Caco-2 (cell line): ENCODE measurements at regions not wholly inside any gene's neighbourhood (a gene's known extent, or its start where the extent isn't known, plus 50 kb on each side); places are given as distances from the start of the nearest gene placed in this dataset.

ENCODE experiments used
- BruUV-seq: library from RNA; stranded (reverse); fragments of 400-500 nt; replicated peaks from 2 replicates; lab custom pipeline; 2021; lab: Mats Ljungman, UMichigan
- CTCF ChIA-PET: fragments of 300-600 bp; sonication (Branson Sonifier 250); formaldehyde crosslinking; loops from one replicate; lab custom pipeline; 2022; ENCODE audit warnings: antibody characterized with exemption; lab: Charles Lee
- POLR2A ChIA-PET: fragments of 300-600 bp; sonication (Branson Sonifier 250); formaldehyde crosslinking; loops from one replicate; lab custom pipeline; 2022; ENCODE audit warnings: antibody characterized with exemption; lab: Charles Lee
- DNase-seq, 2 experiments: peaks; one replicate each; pipeline versions ENCODE4 v3.0.0 to v3.0.0-alpha.2; 2020 to 2022
- H3K27me3 ChIP-seq: replicated peaks from 2 replicates; pipeline ENCODE4 v1.6.0; 2011; ENCODE audit warnings: low read length; ENCODE audit not compliant: control insufficient read depth, insufficient read depth
- H3K36me3 ChIP-seq: 2 replicates; pipeline ENCODE4 v1.5.1; 2011; ENCODE audit warnings: low read length; ENCODE audit not compliant: control insufficient read depth, insufficient read depth
- H3K4me1 ChIP-seq: fragments of 250-450 bp; sonication (Bioruptor Pico); 2 replicates; pipeline ENCODE4 v1.5.1; 2020; ENCODE audit warnings: mild to moderate bottlenecking
- H3K4me3 ChIP-seq: 2 replicates; pipeline ENCODE4 v1.5.1; 2011; ENCODE audit warnings: low read depth, mild to moderate bottlenecking, control low read depth, low read length
- H3K9me3 ChIP-seq: fragments of 250-450 bp; sonication (Bioruptor Pico); 2 replicates; pipeline ENCODE4 v1.5.1; 2020; ENCODE audit warnings: mild to moderate bottlenecking, moderate library complexity
- H3K27ac Mint-ChIP-seq: one replicate; pipeline ENCODE4 v1.8.0; 2022; ENCODE audit warnings: mixed read lengths; ENCODE audit not compliant: unreplicated experiment
- H3K27me3 Mint-ChIP-seq: one replicate; pipeline ENCODE4 v1.8.0; 2022; ENCODE audit warnings: mixed read lengths; ENCODE audit not compliant: insufficient read depth, unreplicated experiment
- H3K36me3 Mint-ChIP-seq: one replicate; pipeline ENCODE4 v1.8.0; 2022; ENCODE audit warnings: mild to moderate bottlenecking, mixed read lengths; ENCODE audit not compliant: insufficient read depth, unreplicated experiment
- H3K4me1 Mint-ChIP-seq: one replicate; pipeline ENCODE4 v1.8.0; 2022; ENCODE audit warnings: low read depth, mixed read lengths; ENCODE audit not compliant: unreplicated experiment
- H3K4me3 Mint-ChIP-seq: one replicate; pipeline ENCODE4 v1.8.0; 2022; ENCODE audit warnings: mild to moderate bottlenecking, moderate library complexity, mixed read lengths; ENCODE audit not compliant: unreplicated experiment
- H3K9me3 Mint-ChIP-seq: one replicate; pipeline ENCODE4 v1.8.0; 2022; ENCODE audit warnings: mixed read lengths; ENCODE audit not compliant: unreplicated experiment
- CTCF ChIP-seq, 2 experiments: fragments of 200-600 bp in 1 of 2; IDR thresholded peaks; 1 replicate in 1 of 2; 2 replicates in 1 of 2; pipeline versions ENCODE4 v1.5.1 to v1.8.0; 2011 to 2022; ENCODE audit warnings: antibody characterized with exemption in 1 of 2, control low read depth in 1 of 2, inconsistent platforms in 1 of 2, low read depth in 1 of 2, low read length in 1 of 2, mild to moderate bottlenecking in 1 of 2, moderate library complexity in 1 of 2; ENCODE audit not compliant: insufficient read depth in 1 of 2, severe bottlenecking in 1 of 2, unreplicated experiment in 1 of 2
- intact Hi-C: fragments of 100-400 bp; cut with micrococcal nuclease; formaldehyde crosslinking; loops from one replicate; pipeline ENCODE4 v1.10.0; 2022; ENCODE audit not compliant: unreplicated experiment

GRCh38 chr18:78107363-78107762 is 857.7 kb downstream of the GALR1 start:
- Histone ChIP-seq H3K4me1 (no peaks in the 10 kb centered on the region), H3K27me3 (no peaks in the 10 kb centered on the region), H3K4me3 (no peak overlapping the region), H3K36me3 (no peaks in the 10 kb centered on the region), H3K9me3 (no peaks in the 10 kb centered on the region)
- ChIA-PET POLR2A (no interaction called here), CTCF (no interaction called here)
- Mint-ChIP-seq H3K36me3 (no peaks in the 10 kb centered on the region), H3K9me3 (no peaks in the 10 kb centered on the region), H3K27ac (no peak overlapping the region), H3K4me1 (no peaks in the 10 kb centered on the region), H3K27me3 (no peaks in the 10 kb centered on the region), H3K4me3 (no peak overlapping the region)
- no TSS peak for BruUV-seq
- no peak for DNase-seq
- TF ChIP-seq CTCF (IDR thresholded peaks at IDR 0.05; ENCODE audit: insufficient read depth in 1 of 2, low read depth in 1 of 2, low read length in 1 of 2, severe bottlenecking in 1 of 2, unreplicated experiment in 1 of 2): no peak
- intact Hi-C loops: no loop called here

DNA sequence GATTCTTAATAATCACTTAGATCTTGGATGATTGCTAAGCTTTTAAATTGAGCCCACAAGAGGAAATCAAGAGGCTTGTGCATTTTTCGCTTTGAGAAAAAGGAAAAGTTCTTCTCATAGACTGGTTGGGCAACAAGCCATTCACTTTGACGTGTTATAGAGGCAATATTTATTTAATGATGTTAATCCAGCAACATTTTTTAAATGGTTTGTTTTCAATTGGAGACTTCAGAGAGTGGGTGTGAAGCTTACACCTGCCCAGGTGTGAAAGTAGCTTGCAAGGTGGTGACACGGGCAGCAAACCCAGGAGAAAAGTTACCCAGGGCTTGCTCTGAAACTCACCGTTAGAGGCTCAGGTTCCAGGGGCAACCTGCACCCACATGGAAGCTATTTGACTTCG is 858.9 kb downstream of the GALR1 start:
- TF ChIP-seq CTCF (IDR thresholded peaks at IDR 0.05; ENCODE audit: insufficient read depth in 1 of 2, low read depth in 1 of 2, low read length in 1 of 2, severe bottlenecking in 1 of 2, unreplicated experiment in 1 of 2): no peak
- Mint-ChIP-seq H3K4me1 (no peaks in the 10 kb centered on the region), H3K27me3 (no peaks in the 10 kb centered on the region), H3K9me3 (no peaks in the 10 kb centered on the region), H3K4me3 (no peak overlapping the region), H3K27ac (no peak overlapping the region), H3K36me3 (no peaks in the 10 kb centered on the region)
- Histone ChIP-seq H3K4me1 (no peaks in the 10 kb centered on the region), H3K27me3 (no peaks in the 10 kb centered on the region), H3K36me3 (no peaks in the 10 kb centered on the region), H3K4me3 (no peak overlapping the region), H3K9me3 (no peaks in the 10 kb centered on the region)
- CTCF ChIA-PET: no interaction called here
- BruUV-seq: no TSS peak
- POLR2A ChIA-PET: no interaction called here
- intact Hi-C loops: no loop called here
- DNase-seq: no peak

- no peak overlapping the region for H3K27ac Mint-ChIP-seq
- no peaks in the 10 kb centered on the region for H3K36me3 ChIP-seq
- H3K4me1 ChIP-seq: no peaks in the 10 kb centered on the region
- H3K4me3 Mint-ChIP-seq: no peak overlapping the region
- H3K4me3 ChIP-seq: no peak overlapping the region
- H3K36me3 Mint-ChIP-seq: no peaks in the 10 kb centered on the region
- no peaks in the 10 kb centered on the region for H3K9me3 Mint-ChIP-seq
- TF ChIP-seq CTCF (IDR thresholded peaks at IDR 0.05; ENCODE audit: insufficient read depth in 1 of 2, low read depth in 1 of 2, low read length in 1 of 2, severe bottlenecking in 1 of 2, unreplicated experiment in 1 of 2): no peak
- H3K27me3 ChIP-seq: no peaks in the 10 kb centered on the region
- BruUV-seq: no TSS peak
- ChIA-PET CTCF (no interaction called here), POLR2A (no interaction called here)
- intact Hi-C loops: no loop called here
- DNase-seq: no peak
- H3K27me3 Mint-ChIP-seq: no peaks in the 10 kb centered on the region
- H3K9me3 ChIP-seq: no peaks in the 10 kb centered on the region
- no peaks in the 10 kb centered on the region for H3K4me1 Mint-ChIP-seq
Measured at GRCh38 chr18:78113136-78113939, 863.7 kb downstream of the GALR1 start.
